H1 (cell line): ENCODE measurements at regions not wholly inside any gene's neighbourhood (a gene's known extent, or its start where the extent isn't known, plus 50 kb on each side); places are given as distances from the start of the nearest gene placed in this dataset.

Experiments used
- CHD2 ChIP-seq: IDR thresholded peaks from 2 replicates; pipeline ENCODE4 v1.6.1; 2012; ENCODE audit warnings: low read length, improper control_type of control experiment
- GABPA ChIP-seq: IDR thresholded peaks from 2 replicates; pipeline ENCODE4 v1.6.1; 2011; ENCODE audit warnings: mild to moderate bottlenecking, low read length, moderate library complexity, borderline replicate concordance; ENCODE audit not compliant: insufficient read depth
- GTF2F1 ChIP-seq: IDR thresholded peaks from 2 replicates; pipeline ENCODE4 v1.6.1; 2012; ENCODE audit warnings: low read depth, low read length, improper control_type of control experiment, borderline replicate concordance

- TF ChIP-seq GABPA, result no peak
- no peak for TF ChIP-seq CHD2
- TF ChIP-seq GTF2F1, result no peak
- TF ChIP-seq, all 59 proteins: peak for 0
Observed at GRCh38 chr5:176166427-176166826, 71.8 kb upstream of the SIMC1 start (continued).
